ENCODE measurements at regions not wholly inside any gene's neighbourhood (a gene's known extent, or its start where the extent isn't known, plus 50 kb on each side); places are given as distances from the start of the nearest gene placed in this dataset.

- TF ChIP-seq EZH2 (IDR thresholded peaks at IDR 0.05) (no peak), POLR2AphosphoS5 (IDR thresholded peaks at IDR 0.05; ENCODE audit: borderline replicate concordance, low read depth, low read length) (no peak), FOXP2 (optimal IDR thresholded peaks at IDR 0.05; ENCODE audit: control extremely low read depth, extremely low read length, insufficient read depth) (no peak)
Observed at GRCh38 chr10:21060626-21061025, 163.5 kb upstream of the NEBL start.

Measured in SK-N-MC (cell line).